ENCODE measurements at regions not wholly inside any gene's neighbourhood (a gene's known extent, or its start where the extent isn't known, plus 50 kb on each side); places are given as distances from the start of the nearest gene placed in this dataset.
"Not testable (repeated sequence)": the region's sequence is repeated elsewhere in the genome, so short reads cannot be mapped to it uniquely, and the experiment has no call there.

GRCh38 chr7:25050223-25050622 is 70.2 kb upstream of the OSBPL3 start:
- DNase-seq (ENCODE audit: insufficient read length), result no peak
- TF ChIP-seq TAF1 (IDR thresholded peaks at IDR 0.05; ENCODE audit: borderline replicate concordance, low read depth, low read length) (no peak), POLR2A (IDR thresholded peaks at IDR 0.05; ENCODE audit: low read depth, low read length) (no peak), POLR2AphosphoS5 (IDR thresholded peaks at IDR 0.05; ENCODE audit: low read depth, low read length) (no peak)
- FAIRE-seq, result no peak

GRCh38 chr7:25048444-25048834 is 68.5 kb upstream of the OSBPL3 start:
- no peak for TF ChIP-seq TAF1 (IDR thresholded peaks at IDR 0.05; ENCODE audit: borderline replicate concordance, low read depth, low read length)
- no peak for TF ChIP-seq POLR2AphosphoS5 (IDR thresholded peaks at IDR 0.05; ENCODE audit: low read depth, low read length)
- no peak for TF ChIP-seq POLR2A (IDR thresholded peaks at IDR 0.05; ENCODE audit: low read depth, low read length)
- FAIRE-seq (no peak), DNase-seq (ENCODE audit: insufficient read length) (no peak)

GRCh38 chr7:25047571-25048443 is 67.8 kb upstream of the OSBPL3 start:
- not testable (repeated sequence) for FAIRE-seq; DNase-seq (ENCODE audit: insufficient read length)

GRCh38 chr7:25037325-25037724 is 57.3 kb upstream of the OSBPL3 start:
- FAIRE-seq (no peak), DNase-seq (ENCODE audit: insufficient read length) (no peak)
- TF ChIP-seq POLR2A (IDR thresholded peaks at IDR 0.05; ENCODE audit: low read depth, low read length), result no peak
- no peak for TF ChIP-seq POLR2AphosphoS5 (IDR thresholded peaks at IDR 0.05; ENCODE audit: low read depth, low read length)
- no peak for TF ChIP-seq TAF1 (IDR thresholded peaks at IDR 0.05; ENCODE audit: borderline replicate concordance, low read depth, low read length)

- FAIRE-seq (no peak), DNase-seq (ENCODE audit: insufficient read length) (no peak)
- TF ChIP-seq POLR2AphosphoS5 (IDR thresholded peaks at IDR 0.05; ENCODE audit: low read depth, low read length) (no peak), POLR2A (IDR thresholded peaks at IDR 0.05; ENCODE audit: low read depth, low read length) (no peak), TAF1 (IDR thresholded peaks at IDR 0.05; ENCODE audit: borderline replicate concordance, low read depth, low read length) (no peak)
These were observed 55.3 kb upstream of the OSBPL3 start for GRCh38 chr7:25035274-25035673.

DNA sequence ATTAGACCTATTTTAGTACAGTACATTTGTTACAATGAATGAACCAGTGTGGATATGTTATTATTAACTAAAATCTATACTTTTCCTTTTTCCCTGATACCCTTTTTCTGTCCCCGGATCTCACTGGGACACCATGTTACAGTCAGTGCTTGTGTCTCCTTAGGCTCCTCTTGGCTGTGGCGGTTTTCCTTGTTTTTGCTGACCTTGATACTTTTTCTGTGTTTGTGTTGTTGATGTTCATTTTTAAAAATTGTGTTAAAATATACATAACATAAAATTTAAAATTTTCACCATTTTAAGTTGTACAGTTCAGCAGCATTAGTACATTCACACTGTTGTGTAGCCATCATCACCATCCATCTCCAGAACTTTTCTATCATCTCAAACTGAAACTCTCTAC is 54.2 kb upstream of the OSBPL3 start:
- no peak for FAIRE-seq
- TF ChIP-seq POLR2AphosphoS5 (IDR thresholded peaks at IDR 0.05; ENCODE audit: low read depth, low read length), result no peak
- no peak for TF ChIP-seq TAF1 (IDR thresholded peaks at IDR 0.05; ENCODE audit: borderline replicate concordance, low read depth, low read length)
- TF ChIP-seq POLR2A (IDR thresholded peaks at IDR 0.05; ENCODE audit: low read depth, low read length), result no peak
- no peak for DNase-seq (ENCODE audit: insufficient read length)

DNA sequence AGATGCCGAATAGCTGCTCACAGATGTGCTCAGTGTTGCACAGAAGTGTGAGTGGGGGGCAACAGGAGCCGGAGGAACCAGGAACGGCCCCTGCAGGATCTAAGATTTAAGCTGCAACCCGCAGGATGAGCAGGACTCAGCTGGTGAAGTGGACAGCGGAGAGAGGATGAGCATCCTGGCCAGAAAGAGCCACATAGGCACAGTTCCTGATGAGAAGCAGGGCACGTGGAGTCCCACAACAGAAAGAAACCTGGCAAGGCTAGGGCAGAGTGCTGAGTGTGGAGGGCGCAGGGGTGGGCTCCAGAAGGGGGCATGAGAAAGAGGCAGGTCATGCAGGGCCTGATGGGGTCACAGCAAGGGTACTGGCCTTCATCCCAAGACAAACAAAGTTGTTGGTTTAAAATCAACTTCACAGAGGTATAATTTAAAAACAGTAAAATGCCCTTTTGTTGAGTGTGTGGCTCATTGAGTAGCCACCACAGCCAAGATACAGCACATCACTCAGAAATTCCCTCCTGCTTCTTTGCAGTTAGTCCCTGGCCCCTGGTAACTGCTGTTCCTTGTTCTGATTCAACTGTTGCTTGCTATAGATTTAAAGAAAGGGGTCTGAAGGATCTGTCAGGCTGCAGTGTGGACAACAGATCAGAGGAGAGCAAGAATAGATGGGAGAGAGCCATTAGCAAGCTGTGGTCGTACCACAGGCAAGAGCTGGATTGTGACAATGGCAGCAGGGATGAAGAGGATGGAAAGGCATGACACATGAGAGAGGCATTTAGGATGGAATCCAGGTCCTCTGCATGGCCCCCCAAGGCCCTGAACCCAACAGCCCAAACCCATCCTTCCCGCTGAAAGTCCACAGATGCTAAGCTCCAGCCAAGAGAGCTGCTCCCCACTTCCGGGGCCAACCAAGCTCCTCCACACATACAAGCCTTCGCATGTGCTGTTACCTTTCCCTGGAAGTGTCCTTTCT is 53.1 kb upstream of the OSBPL3 start:
- FAIRE-seq (no peak), DNase-seq (ENCODE audit: insufficient read length) (no peak)
- no peak for TF ChIP-seq POLR2A (IDR thresholded peaks at IDR 0.05; ENCODE audit: low read depth, low read length)
- no peak for TF ChIP-seq TAF1 (IDR thresholded peaks at IDR 0.05; ENCODE audit: borderline replicate concordance, low read depth, low read length)
- no peak for TF ChIP-seq POLR2AphosphoS5 (IDR thresholded peaks at IDR 0.05; ENCODE audit: low read depth, low read length)

- FAIRE-seq (no peak), DNase-seq (ENCODE audit: insufficient read length) (no peak)
- TF ChIP-seq TAF1 (IDR thresholded peaks at IDR 0.05; ENCODE audit: borderline replicate concordance, low read depth, low read length) (no peak), POLR2A (IDR thresholded peaks at IDR 0.05; ENCODE audit: low read depth, low read length) (no peak), POLR2AphosphoS5 (IDR thresholded peaks at IDR 0.05; ENCODE audit: low read depth, low read length) (no peak)
These were observed 51.5 kb upstream of the OSBPL3 start for GRCh38 chr7:25031432-25031831.

DNA sequence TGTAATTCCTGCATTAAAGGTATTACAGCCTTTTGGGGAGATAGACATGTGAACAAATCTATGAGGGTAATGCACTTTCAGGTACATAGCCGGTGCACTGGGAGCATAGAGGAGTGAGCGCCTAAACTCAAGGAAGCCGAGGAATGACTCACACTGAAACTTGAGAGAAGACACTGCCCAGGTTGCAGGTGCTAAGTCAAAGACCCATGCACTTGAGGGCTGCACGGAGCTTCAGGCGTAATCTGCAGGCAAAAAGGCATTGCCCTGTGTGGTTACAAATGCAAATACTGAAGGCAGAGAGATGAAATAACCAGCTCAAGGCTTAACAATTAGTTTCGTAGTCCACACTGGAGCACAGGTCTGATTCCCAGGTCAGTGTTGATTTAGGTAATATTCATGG is 51.0 kb upstream of the OSBPL3 start:
- DNase-seq (ENCODE audit: insufficient read length) (peak; percentile 33), FAIRE-seq (peak; percentile 97)
- TF ChIP-seq POLR2AphosphoS5 (IDR thresholded peaks at IDR 0.05; ENCODE audit: low read depth, low read length) (no peak), TAF1 (IDR thresholded peaks at IDR 0.05; ENCODE audit: borderline replicate concordance, low read depth, low read length) (no peak), POLR2A (IDR thresholded peaks at IDR 0.05; ENCODE audit: low read depth, low read length) (no peak)
